GM23338 (cell line): ENCODE measurements at regions not wholly inside any gene's neighbourhood (a gene's known extent, or its start where the extent isn't known, plus 50 kb on each side); places are given as distances from the start of the nearest gene placed in this dataset.

Experiments used
- ATAC-seq: fragments of 200-7000 bp; cut with Tn5 transposase; 3 replicates; pipeline ENCODE4 v1.9.1; 2020
- DNase-seq: peaks from one replicate; pipeline ENCODE4 v3.0.0-alpha.2; 2015; ENCODE audit warnings: low spot score
- H2AFZ ChIP-seq: fragments of 200-600 bp; sonication (generic); 2 replicates; pipeline ENCODE4 v1.8.0; 2016; ENCODE audit warnings: antibody characterized with exemption, mild to moderate bottlenecking, moderate library complexity
- H3F3A ChIP-seq: fragments of 200-600 bp; sonication (generic); replicated peaks from 2 replicates; pipeline ENCODE4 v1.8.0; 2017; ENCODE audit warnings: antibody characterized with exemption, mixed run types, low read depth
- H3K27ac ChIP-seq: fragments of 200-600 bp; sonication (generic); 2 replicates; pipeline ENCODE4 v1.6.1; 2016; ENCODE audit warnings: low read depth
- H3K27me3 ChIP-seq: fragments of 200-600 bp; sonication (generic); 2 replicates; pipeline ENCODE4 v1.8.0; 2016; ENCODE audit warnings: mild to moderate bottlenecking, mixed run types, moderate library complexity; ENCODE audit not compliant: insufficient read depth
- H3K36me3 ChIP-seq: fragments of 200-600 bp; sonication (generic); 2 replicates; pipeline ENCODE4 v1.8.0; 2016; ENCODE audit warnings: mild to moderate bottlenecking; ENCODE audit not compliant: insufficient read depth
- H3K4me1 ChIP-seq: fragments of 200-600 bp; sonication (generic); 2 replicates; pipeline ENCODE4 v1.8.0; 2016; ENCODE audit warnings: mild to moderate bottlenecking, moderate library complexity; ENCODE audit not compliant: insufficient read depth
- H3K4me2 ChIP-seq: fragments of 200-600 bp; sonication (generic); 2 replicates; pipeline ENCODE4 v1.7.1; 2017; ENCODE audit warnings: mixed run types
- H3K4me3 ChIP-seq: fragments of 200-600 bp; sonication (generic); 2 replicates; pipeline ENCODE4 v1.6.1; 2016; ENCODE audit warnings: mixed run types
- H3K79me2 ChIP-seq: fragments of 200-600 bp; sonication (generic); replicated peaks from 2 replicates; pipeline ENCODE4 v1.8.0; 2017; ENCODE audit warnings: mild to moderate bottlenecking; ENCODE audit not compliant: insufficient read depth
- H3K9me2 ChIP-seq: fragments of 200-600 bp; sonication (generic); 2 replicates; pipeline ENCODE4 v1.8.0; 2017; ENCODE audit not compliant: insufficient read depth
- H4K20me1 ChIP-seq: fragments of 200-600 bp; sonication (generic); replicated peaks from 2 replicates; pipeline ENCODE4 v1.8.0; 2017; ENCODE audit warnings: mild to moderate bottlenecking; ENCODE audit not compliant: insufficient read depth
- H3K27ac Mint-ChIP-seq: 2 replicates; pipeline ENCODE4 v1.8.0; 2020; ENCODE audit warnings: inconsistent platforms, mild to moderate bottlenecking, moderate library complexity, mixed read lengths
- H3K27me3 Mint-ChIP-seq: 3 replicates; pipeline ENCODE4 v1.8.0; 2022; ENCODE audit warnings: low read depth, mild to moderate bottlenecking, moderate library complexity, mixed read lengths, inconsistent platforms; ENCODE audit not compliant: insufficient read depth, poor library complexity
- H3K36me3 Mint-ChIP-seq: 3 replicates; pipeline ENCODE4 v1.8.0; 2021; ENCODE audit warnings: low read depth, mild to moderate bottlenecking, inconsistent platforms, moderate library complexity, mixed read lengths
- H3K4me1 Mint-ChIP-seq: 3 replicates; pipeline ENCODE4 v1.8.0; 2020; ENCODE audit warnings: mild to moderate bottlenecking, inconsistent platforms, mixed read lengths
- H3K4me3 Mint-ChIP-seq: 3 replicates; pipeline ENCODE4 v1.8.0; 2021; ENCODE audit warnings: moderate library complexity, mild to moderate bottlenecking, inconsistent platforms, mixed read lengths
- H3K9me3 Mint-ChIP-seq: 3 replicates; pipeline ENCODE4 v1.8.0; 2020; ENCODE audit warnings: moderate library complexity, mild to moderate bottlenecking, inconsistent platforms, mixed read lengths
- EZH2 ChIP-seq: fragments of 200-600 bp; sonication (generic); IDR thresholded peaks from one replicate; pipeline ENCODE4 v1.8.0; 2017; ENCODE audit warnings: antibody characterized with exemption, mild to moderate bottlenecking, low read depth; ENCODE audit not compliant: unreplicated experiment
- JUNB ChIP-seq: IDR thresholded peaks from one replicate; pipeline ENCODE4 v1.6.1; 2016; ENCODE audit warnings: antibody characterized with exemption; ENCODE audit not compliant: unreplicated experiment
- NANOG ChIP-seq: IDR thresholded peaks from 2 replicates; pipeline ENCODE4 v1.6.1; 2016; ENCODE audit warnings: antibody characterized with exemption, borderline replicate concordance
- REST ChIP-seq: IDR thresholded peaks from one replicate; pipeline ENCODE4 v1.6.1; 2018; ENCODE audit warnings: antibody characterized with exemption; ENCODE audit not compliant: unreplicated experiment
- STAT1 ChIP-seq: IDR thresholded peaks from one replicate; pipeline ENCODE4 v1.6.1; 2016; ENCODE audit warnings: antibody characterized with exemption; ENCODE audit not compliant: unreplicated experiment
- ZNF331 ChIP-seq: fragments of 250-450 bp; sonication (Bioruptor Pico); IDR thresholded peaks from 2 replicates; pipeline ENCODE4 v1.5.0; 2020; ENCODE audit warnings: low read depth, mild to moderate bottlenecking, moderate library complexity
- TF ChIP-seq, protein P1 (sequence below): IDR thresholded peaks from 2 replicates; pipeline ENCODE4 v1.6.1; 2016; ENCODE audit warnings: antibody characterized with exemption
- TF ChIP-seq, protein P2 (sequence below): fragments of 250-450 bp; sonication (Bioruptor Pico); IDR thresholded peaks from 2 replicates; pipeline ENCODE4 v1.5.0; 2020; ENCODE audit warnings: mild to moderate bottlenecking, moderate library complexity

- no peak for TF ChIP-seq JUNB
Measured at GRCh38 chr1:57844382-57844980, 420.6 kb upstream of the DAB1 start (continued).

- no peak for ATAC-seq
- TF ChIP-seq JUNB, result no peak
- TF ChIP-seq ZNF331 (CRISPR knock-in tag), result no peak
- TF ChIP-seq EZH2, result no peak
- no peak for TF ChIP-seq STAT1
- TF ChIP-seq, protein P1, sequence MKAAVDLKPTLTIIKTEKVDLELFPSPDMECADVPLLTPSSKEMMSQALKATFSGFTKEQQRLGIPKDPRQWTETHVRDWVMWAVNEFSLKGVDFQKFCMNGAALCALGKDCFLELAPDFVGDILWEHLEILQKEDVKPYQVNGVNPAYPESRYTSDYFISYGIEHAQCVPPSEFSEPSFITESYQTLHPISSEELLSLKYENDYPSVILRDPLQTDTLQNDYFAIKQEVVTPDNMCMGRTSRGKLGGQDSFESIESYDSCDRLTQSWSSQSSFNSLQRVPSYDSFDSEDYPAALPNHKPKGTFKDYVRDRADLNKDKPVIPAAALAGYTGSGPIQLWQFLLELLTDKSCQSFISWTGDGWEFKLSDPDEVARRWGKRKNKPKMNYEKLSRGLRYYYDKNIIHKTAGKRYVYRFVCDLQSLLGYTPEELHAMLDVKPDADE, result no peak
- no peak for TF ChIP-seq REST
- no peaks in the 10 kb centered on the region for H4K20me1 ChIP-seq
- H3K27me3 Mint-ChIP-seq, result no peaks in the 10 kb centered on the region
- H3K4me3 Mint-ChIP-seq, result no peak overlapping the region
- H3K4me1 Mint-ChIP-seq, result no peaks in the 10 kb centered on the region
- peaks cover 6% of the 10 kb centered on the region; the same call in 1 of the 2 replicates for H3K9me2 ChIP-seq
- no peaks in the 10 kb centered on the region for H3F3A ChIP-seq
- peaks cover 34% of the 10 kb centered on the region for H3K9me3 Mint-ChIP-seq
- H3K27ac Mint-ChIP-seq, result no peak overlapping the region
- no peaks in the 10 kb centered on the region for H3K4me1 ChIP-seq
- no peak overlapping the region for H2AFZ ChIP-seq
- H3K4me3 ChIP-seq, result no peak overlapping the region
- H3K27ac ChIP-seq, result no peak overlapping the region
- no peaks in the 10 kb centered on the region for H3K79me2 ChIP-seq
- H3K4me2 ChIP-seq, result no peak overlapping the region
- H3K36me3 Mint-ChIP-seq, result peaks cover 27% of the 10 kb centered on the region
- DNase-seq, result no peak
- no peaks in the 10 kb centered on the region for H3K27me3 ChIP-seq
- H3K36me3 ChIP-seq, result 0 out of 2 replicates have a peak, but pooled peaks cover 10% of the 10 kb centered on the region
Measured at GRCh38 chr1:57843760-57844159, 419.9 kb upstream of the DAB1 start.

GRCh38 chr1:57839526-57839925 is 415.7 kb upstream of the DAB1 start:
- H3K27me3 Mint-ChIP-seq, result no peaks in the 10 kb centered on the region
- no peaks in the 10 kb centered on the region; the same call in 2 of the 3 replicates for H3K4me1 Mint-ChIP-seq
- no peaks in the 10 kb centered on the region for H3K27me3 ChIP-seq
- H3F3A ChIP-seq, result no peaks in the 10 kb centered on the region
- no peaks in the 10 kb centered on the region for H4K20me1 ChIP-seq
- H3K4me1 ChIP-seq, result 0 out of 2 replicates have a peak, but pooled peaks cover 4% of the 10 kb centered on the region
- no peak overlapping the region for H3K4me3 Mint-ChIP-seq
- H3K79me2 ChIP-seq, result no peaks in the 10 kb centered on the region
- peaks cover 34% of the 10 kb centered on the region for H3K9me3 Mint-ChIP-seq
- H3K4me3 ChIP-seq, result no peak overlapping the region
- ATAC-seq, result no peak
- no peak overlapping the region for H3K4me2 ChIP-seq
- H3K9me2 ChIP-seq, result peaks cover 6% of the 10 kb centered on the region; the same call in 1 of the 2 replicates
- H3K27ac ChIP-seq, result no peak overlapping the region
- peaks cover 27% of the 10 kb centered on the region for H3K36me3 Mint-ChIP-seq
- no peak overlapping the region for H3K27ac Mint-ChIP-seq
- 0 out of 2 replicates have a peak, but pooled peaks cover 10% of the 10 kb centered on the region for H3K36me3 ChIP-seq
- H2AFZ ChIP-seq, result no peak overlapping the region
- no peak for DNase-seq
- TF ChIP-seq, protein P2, sequence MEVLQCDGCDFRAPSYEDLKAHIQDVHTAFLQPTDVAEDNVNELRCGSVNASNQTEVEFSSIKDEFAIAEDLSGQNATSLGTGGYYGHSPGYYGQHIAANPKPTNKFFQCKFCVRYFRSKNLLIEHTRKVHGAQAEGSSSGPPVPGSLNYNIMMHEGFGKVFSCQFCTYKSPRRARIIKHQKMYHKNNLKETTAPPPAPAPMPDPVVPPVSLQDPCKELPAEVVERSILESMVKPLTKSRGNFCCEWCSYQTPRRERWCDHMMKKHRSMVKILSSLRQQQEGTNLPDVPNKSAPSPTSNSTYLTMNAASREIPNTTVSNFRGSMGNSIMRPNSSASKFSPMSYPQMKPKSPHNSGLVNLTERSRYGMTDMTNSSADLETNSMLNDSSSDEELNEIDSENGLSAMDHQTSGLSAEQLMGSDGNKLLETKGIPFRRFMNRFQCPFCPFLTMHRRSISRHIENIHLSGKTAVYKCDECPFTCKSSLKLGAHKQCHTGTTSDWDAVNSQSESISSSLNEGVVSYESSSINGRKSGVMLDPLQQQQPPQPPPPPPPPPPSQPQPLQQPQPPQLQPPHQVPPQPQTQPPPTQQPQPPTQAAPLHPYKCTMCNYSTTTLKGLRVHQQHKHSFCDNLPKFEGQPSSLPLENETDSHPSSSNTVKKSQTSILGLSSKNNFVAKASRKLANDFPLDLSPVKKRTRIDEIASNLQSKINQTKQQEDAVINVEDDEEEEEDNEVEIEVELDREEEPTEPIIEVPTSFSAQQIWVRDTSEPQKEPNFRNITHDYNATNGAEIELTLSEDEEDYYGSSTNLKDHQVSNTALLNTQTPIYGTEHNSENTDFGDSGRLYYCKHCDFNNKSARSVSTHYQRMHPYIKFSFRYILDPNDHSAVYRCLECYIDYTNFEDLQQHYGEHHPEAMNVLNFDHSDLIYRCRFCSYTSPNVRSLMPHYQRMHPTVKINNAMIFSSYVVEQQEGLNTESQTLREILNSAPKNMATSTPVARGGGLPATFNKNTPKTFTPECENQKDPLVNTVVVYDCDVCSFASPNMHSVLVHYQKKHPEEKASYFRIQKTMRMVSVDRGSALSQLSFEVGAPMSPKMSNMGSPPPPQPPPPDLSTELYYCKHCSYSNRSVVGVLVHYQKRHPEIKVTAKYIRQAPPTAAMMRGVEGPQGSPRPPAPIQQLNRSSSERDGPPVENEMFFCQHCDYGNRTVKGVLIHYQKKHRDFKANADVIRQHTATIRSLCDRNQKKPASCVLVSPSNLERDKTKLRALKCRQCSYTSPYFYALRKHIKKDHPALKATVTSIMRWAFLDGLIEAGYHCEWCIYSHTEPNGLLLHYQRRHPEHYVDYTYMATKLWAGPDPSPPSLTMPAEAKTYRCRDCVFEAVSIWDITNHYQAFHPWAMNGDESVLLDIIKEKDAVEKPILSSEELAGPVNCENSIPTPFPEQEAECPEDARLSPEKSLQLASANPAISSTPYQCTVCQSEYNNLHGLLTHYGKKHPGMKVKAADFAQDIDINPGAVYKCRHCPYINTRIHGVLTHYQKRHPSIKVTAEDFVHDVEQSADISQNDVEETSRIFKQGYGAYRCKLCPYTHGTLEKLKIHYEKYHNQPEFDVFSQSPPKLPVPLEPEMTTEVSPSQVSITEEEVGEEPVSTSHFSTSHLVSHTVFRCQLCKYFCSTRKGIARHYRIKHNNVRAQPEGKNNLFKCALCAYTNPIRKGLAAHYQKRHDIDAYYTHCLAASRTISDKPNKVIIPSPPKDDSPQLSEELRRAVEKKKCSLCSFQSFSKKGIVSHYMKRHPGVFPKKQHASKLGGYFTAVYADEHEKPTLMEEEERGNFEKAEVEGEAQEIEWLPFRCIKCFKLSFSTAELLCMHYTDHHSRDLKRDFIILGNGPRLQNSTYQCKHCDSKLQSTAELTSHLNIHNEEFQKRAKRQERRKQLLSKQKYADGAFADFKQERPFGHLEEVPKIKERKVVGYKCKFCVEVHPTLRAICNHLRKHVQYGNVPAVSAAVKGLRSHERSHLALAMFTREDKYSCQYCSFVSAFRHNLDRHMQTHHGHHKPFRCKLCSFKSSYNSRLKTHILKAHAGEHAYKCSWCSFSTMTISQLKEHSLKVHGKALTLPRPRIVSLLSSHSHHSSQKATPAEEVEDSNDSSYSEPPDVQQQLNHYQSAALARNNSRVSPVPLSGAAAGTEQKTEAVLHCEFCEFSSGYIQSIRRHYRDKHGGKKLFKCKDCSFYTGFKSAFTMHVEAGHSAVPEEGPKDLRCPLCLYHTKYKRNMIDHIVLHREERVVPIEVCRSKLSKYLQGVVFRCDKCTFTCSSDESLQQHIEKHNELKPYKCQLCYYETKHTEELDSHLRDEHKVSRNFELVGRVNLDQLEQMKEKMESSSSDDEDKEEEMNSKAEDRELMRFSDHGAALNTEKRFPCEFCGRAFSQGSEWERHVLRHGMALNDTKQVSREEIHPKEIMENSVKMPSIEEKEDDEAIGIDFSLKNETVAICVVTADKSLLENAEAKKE (CRISPR knock-in tag), result no peak
- TF ChIP-seq NANOG (no peak), STAT1 (no peak), JUNB (no peak), EZH2 (no peak)
